Right lobe of liver (tissue), 6 donors: ENCODE measurements at regions not wholly inside any gene's neighbourhood (a gene's known extent, or its start where the extent isn't known, plus 50 kb on each side); places are given as distances from the start of the nearest gene placed in this dataset.

ENCODE experiments used
- ATAC-seq, 4 donors: fragments of 200-7000 bp; cut with Tn5 transposase; one replicate each; pipeline ENCODE4 v1.9.1; 2020; ENCODE audit warnings: mild to moderate bottlenecking in 4 of 4, moderate library complexity in 4 of 4
- DNase-seq, 3 donors: peaks; one replicate each; pipeline ENCODE4 v3.0.0-alpha.2; 2020
- H3K27ac ChIP-seq, 3 donors: fragments of 200-600 bp; one replicate each; pipeline ENCODE4 v1.8.0; 2022
- H3K27me3 ChIP-seq, 2 donors: fragments of 200-600 bp; one replicate each; pipeline ENCODE4 v1.8.0; 2022
- H3K36me3 ChIP-seq, 4 donors: fragments of 200-600 bp; sonication (generic) in 1 of 4; one replicate each; pipeline versions ENCODE4 v1.5.1 to v1.8.0; 2017 to 2022; ENCODE audit warnings: control low read depth in 1 of 4
- H3K4me1 ChIP-seq, 4 donors: fragments of 200-600 bp; sonication (generic) in 1 of 4; one replicate each; pipeline versions ENCODE4 v1.5.1 to v1.8.0; 2017 to 2022; ENCODE audit warnings: control low read depth in 1 of 4
- H3K4me3 ChIP-seq, 3 donors: fragments of 200-600 bp; one replicate each; pipeline ENCODE4 v1.8.0; 2022
- H3K9me3 ChIP-seq, 4 donors: fragments of 200-600 bp; sonication (generic) in 1 of 4; one replicate each; pipeline versions ENCODE4 v1.5.1 to v1.8.0; 2017 to 2022; ENCODE audit warnings: control low read depth in 1 of 4
- POLR2A ChIP-seq: fragments of 450-650 bp; IDR thresholded peaks from one replicate; pipeline ENCODE4 v1.6.1; 2017; ENCODE audit warnings: antibody characterized with exemption, mild to moderate bottlenecking
- WGBS: methylation state at CpG from one replicate; pipeline ENCODE4 v1.1.6; 2018; ENCODE audit warnings: low coverage, low lambda C conversion rate; ENCODE audit not compliant: insufficient coverage; ENCODE audit errors: missing lambda C conversion rate; 5-methylcytosine and 5-hydroxymethylcytosine counted together
- intact Hi-C, 2 donors: fragments of 100-400 bp; cut with DNase I; formaldehyde crosslinking; loops; one replicate each; pipeline versions ENCODE4 v1.11.2 to v1.14.1; 2022
- TF ChIP-seq, protein P1 (sequence below), 4 donors: fragments of 200-600 bp in 3 of 4; fragments of 450-650 bp in 1 of 4; IDR thresholded peaks; one replicate each; pipeline versions ENCODE4 v1.5.1 to v1.8.0; 2016 to 2022; ENCODE audit warnings: antibody characterized with exemption in 4 of 4, mild to moderate bottlenecking in 2 of 4
- donor health status: DM: no; HTN: yes; CAD: no.
- donor health status: DM: no; HTN: no; CAD: no.
- donor health status: DM: no; HTN: no; CAD: no.
- donor health status: DM: no; HTN: yes; CAD: no.
- donor health status: DM: no; HTN: yes; CAD: no.

DNA sequence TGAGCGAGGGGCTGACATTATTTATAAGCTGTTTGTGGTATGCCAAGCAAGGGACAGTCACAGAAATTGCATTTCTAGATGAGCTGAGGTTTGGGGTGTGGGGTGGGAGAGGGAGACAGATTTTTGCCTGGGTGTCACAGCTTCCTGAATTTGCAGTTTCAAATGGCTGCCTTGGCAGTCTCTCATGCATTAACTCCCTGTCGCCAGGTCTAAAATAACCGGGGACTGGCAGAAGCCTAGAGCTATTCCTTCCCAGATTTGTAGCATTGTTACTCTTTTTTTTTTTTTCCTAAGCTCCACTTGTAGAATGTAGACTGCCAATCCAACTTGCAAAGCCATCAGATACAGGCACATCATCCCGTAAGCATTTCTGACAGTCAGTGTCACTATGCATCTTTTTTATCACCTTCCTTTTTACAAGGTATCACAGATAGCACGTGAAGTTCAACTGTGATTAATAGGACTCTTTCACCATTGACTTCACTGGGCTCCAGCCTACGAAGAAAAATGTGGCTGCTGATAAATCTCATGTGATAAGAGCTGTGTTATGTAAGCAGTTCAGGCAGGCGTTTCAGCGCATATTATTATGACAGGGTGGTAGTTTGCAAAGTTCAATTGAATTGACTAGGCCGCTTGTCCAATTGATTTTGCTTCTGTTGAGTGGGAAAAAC, 130.7 kb upstream of the CELF2 start:
- TF ChIP-seq, protein P1, sequence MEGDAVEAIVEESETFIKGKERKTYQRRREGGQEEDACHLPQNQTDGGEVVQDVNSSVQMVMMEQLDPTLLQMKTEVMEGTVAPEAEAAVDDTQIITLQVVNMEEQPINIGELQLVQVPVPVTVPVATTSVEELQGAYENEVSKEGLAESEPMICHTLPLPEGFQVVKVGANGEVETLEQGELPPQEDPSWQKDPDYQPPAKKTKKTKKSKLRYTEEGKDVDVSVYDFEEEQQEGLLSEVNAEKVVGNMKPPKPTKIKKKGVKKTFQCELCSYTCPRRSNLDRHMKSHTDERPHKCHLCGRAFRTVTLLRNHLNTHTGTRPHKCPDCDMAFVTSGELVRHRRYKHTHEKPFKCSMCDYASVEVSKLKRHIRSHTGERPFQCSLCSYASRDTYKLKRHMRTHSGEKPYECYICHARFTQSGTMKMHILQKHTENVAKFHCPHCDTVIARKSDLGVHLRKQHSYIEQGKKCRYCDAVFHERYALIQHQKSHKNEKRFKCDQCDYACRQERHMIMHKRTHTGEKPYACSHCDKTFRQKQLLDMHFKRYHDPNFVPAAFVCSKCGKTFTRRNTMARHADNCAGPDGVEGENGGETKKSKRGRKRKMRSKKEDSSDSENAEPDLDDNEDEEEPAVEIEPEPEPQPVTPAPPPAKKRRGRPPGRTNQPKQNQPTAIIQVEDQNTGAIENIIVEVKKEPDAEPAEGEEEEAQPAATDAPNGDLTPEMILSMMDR (IDR thresholded peaks at IDR 0.05): no peak
- Histone ChIP-seq H3K9me3 (no peaks in the 10 kb centered on the region), H3K36me3 (no peaks in the 10 kb centered on the region), H3K4me1 (no peaks in the 10 kb centered on the region), H3K4me3 (no peak overlapping the region), H3K27ac (no peak overlapping the region), H3K27me3 (no peaks in the 10 kb centered on the region)
- no peak for DNase-seq
- WGBS: 20% methylated on average over 9 of the region's 9 CpGs
- intact Hi-C loops: no loop called here
- no peak for ATAC-seq

DNA sequence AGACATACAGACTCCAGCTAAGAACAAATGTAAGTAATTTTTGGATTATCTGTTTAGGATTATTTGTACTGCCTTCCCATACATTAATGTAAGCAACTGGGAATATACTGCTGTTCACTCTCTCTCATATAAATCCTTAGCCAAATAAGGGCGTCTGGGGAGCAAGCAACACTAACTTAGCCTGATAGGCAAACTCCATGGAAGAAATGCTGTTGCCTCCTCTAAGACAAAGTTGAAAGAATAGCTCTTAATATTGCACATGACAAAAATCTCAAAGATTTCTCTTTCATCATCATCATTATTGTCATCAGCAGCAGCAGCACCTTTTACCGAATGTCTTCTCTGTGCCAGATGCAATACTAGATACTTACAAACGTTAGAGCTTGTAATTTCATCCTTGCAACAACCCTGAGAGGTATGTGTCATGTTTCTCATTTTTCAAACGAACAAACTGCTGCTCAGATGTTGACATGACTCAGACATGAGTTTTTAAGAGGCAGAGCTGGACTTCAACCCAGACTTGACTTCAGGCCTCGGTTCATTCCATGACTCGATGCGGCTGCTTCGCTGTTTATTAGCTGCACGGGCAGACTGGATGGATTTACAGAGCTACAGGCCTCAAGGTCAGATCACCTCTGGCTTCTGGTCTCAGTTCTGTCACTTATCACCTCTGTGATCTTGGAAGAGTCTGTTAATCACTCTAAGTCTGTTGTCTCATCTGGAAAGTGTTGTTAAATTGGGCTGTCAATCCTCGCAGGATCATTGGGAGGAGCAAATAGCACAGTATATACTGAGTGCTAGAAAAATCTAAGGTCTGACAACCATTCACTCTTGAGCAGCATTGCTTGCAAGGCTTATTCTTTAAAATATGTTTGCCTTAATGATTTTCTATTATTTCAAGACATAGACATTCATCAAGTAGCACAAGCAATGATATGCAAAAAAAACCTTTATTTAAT, 126.3 kb upstream of the CELF2 start:
- TF ChIP-seq, protein P1 (IDR thresholded peaks at IDR 0.05): no peak
- no peak for TF ChIP-seq POLR2A
- no peak for DNase-seq
- no peak for ATAC-seq
- intact Hi-C loops: no loop called here
- no peak overlapping the region for H3K4me3 ChIP-seq
- H3K4me1 ChIP-seq: no peaks in the 10 kb centered on the region
- 39% methylated on average over 10 of the region's 10 CpGs for WGBS
- H3K9me3 ChIP-seq: no peaks in the 10 kb centered on the region
- no peaks in the 10 kb centered on the region for H3K36me3 ChIP-seq
- H3K27me3 ChIP-seq: no peaks in the 10 kb centered on the region
- no peak overlapping the region for H3K27ac ChIP-seq

DNA sequence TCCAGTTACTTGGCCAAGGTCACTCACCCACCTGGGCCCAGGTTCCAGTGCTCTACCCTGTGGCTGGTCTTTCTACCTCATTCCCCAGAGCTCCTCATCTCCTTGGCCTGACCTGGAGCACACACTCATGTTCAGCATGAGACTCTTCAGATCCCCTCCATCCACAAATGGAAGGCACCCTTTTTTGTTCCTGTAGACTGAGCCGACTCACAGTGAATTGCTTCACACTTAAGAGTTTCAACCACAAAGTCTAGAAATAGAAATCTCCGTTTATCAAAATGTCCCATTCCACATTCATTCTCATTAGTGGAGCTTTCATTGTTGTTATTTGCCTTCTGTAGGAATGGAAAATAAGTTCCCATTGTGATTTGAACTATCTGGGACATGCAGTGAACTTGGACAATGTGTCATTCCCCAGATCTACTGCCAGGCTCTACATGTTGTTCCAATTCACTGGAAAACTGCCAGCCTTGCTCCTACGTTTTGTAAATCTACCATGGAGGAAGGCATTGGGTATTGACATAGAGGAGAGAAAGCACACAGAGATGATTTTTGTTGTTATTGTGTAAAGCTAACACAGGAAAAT, 125.3 kb upstream of the CELF2 start:
- no peak overlapping the region for H3K4me3 ChIP-seq
- 53% methylated on average over 3 of the region's 3 CpGs for WGBS
- no peaks in the 10 kb centered on the region for H3K27me3 ChIP-seq
- intact Hi-C loops: no loop called here
- DNase-seq (no peak), ATAC-seq (no peak)
- TF ChIP-seq, protein P1 (IDR thresholded peaks at IDR 0.05): no peak
- TF ChIP-seq POLR2A: no peak
- H3K27ac ChIP-seq: no peak overlapping the region
- no peaks in the 10 kb centered on the region for H3K4me1 ChIP-seq
- H3K36me3 ChIP-seq: no peaks in the 10 kb centered on the region
- H3K9me3 ChIP-seq: no peaks in the 10 kb centered on the region

- H3K27me3 ChIP-seq: no peaks in the 10 kb centered on the region
- TF ChIP-seq, protein P1 (IDR thresholded peaks at IDR 0.05): no peak
- TF ChIP-seq POLR2A: no peak
- ATAC-seq: no peak
- no peak overlapping the region for H3K27ac ChIP-seq
- H3K9me3 ChIP-seq: no peaks in the 10 kb centered on the region
- no peaks in the 10 kb centered on the region for H3K36me3 ChIP-seq
- H3K4me3 ChIP-seq: no peak overlapping the region
- WGBS: 80% methylated on average over 3 of the region's 3 CpGs
- no peaks in the 10 kb centered on the region for H3K4me1 ChIP-seq
- DNase-seq: no peak
- intact Hi-C loops: no loop called here
Observed at GRCh38 chr10:10897400-10897799, 120.3 kb upstream of the CELF2 start.
